IPS-15b (cell line): ENCODE measurements at regions not wholly inside any gene's neighbourhood (a gene's known extent, or its start where the extent isn't known, plus 50 kb on each side); places are given as distances from the start of the nearest gene placed in this dataset.

ENCODE experiments used
- H3K27me3 ChIP-seq: one replicate; pipeline ENCODE4 v1.6.1; 2013; ENCODE audit warnings: low read length; ENCODE audit not compliant: control insufficient read depth, insufficient read depth
- H3K36me3 ChIP-seq: one replicate; pipeline ENCODE4 v1.6.1; 2013; ENCODE audit warnings: low read length; ENCODE audit not compliant: control insufficient read depth, insufficient read depth
- H3K4me1 ChIP-seq: one replicate; pipeline ENCODE4 v1.6.1; 2013; ENCODE audit warnings: mild to moderate bottlenecking, low read length; ENCODE audit not compliant: control insufficient read depth, insufficient read depth
- H3K4me3 ChIP-seq: one replicate; pipeline ENCODE4 v1.5.1; 2013; ENCODE audit warnings: low read depth, low read length
- H3K9ac ChIP-seq: one replicate; pipeline ENCODE4 v1.6.1; 2013; ENCODE audit warnings: low read depth, mild to moderate bottlenecking, low read length
- H3K9me3 ChIP-seq: one replicate; pipeline ENCODE4 v1.6.1; 2013; ENCODE audit warnings: mild to moderate bottlenecking, low read length; ENCODE audit not compliant: control insufficient read depth, insufficient read depth

DNA sequence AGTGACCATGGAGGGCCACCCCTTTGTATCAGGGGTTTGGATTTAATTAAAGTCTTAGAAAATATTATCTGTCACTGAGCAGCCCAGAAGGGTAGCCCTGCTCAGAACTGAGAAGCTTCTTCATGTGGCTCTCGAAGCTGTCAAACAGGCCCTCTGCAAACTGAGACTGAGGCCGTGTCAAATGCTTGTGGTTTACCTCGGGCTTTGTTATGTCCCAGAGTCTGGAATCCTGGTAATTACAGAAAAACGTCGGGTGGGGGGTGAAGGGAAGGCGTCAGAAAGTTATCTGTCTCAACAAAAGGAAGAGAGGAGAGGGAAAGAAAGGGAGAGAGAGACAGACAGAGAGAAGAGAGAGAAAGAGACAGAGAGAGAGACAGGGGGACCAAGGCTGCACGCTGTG lies 200.8 kb downstream of the BMP7 start:
- no peak overlapping the region for H3K9ac ChIP-seq
- no peaks in the 10 kb centered on the region for H3K36me3 ChIP-seq
- H3K9me3 ChIP-seq, result no peaks in the 10 kb centered on the region
- peaks cover 11% of the 10 kb centered on the region for H3K27me3 ChIP-seq
- H3K4me3 ChIP-seq, result no peak overlapping the region
- peaks cover 8% of the 10 kb centered on the region for H3K4me1 ChIP-seq

DNA sequence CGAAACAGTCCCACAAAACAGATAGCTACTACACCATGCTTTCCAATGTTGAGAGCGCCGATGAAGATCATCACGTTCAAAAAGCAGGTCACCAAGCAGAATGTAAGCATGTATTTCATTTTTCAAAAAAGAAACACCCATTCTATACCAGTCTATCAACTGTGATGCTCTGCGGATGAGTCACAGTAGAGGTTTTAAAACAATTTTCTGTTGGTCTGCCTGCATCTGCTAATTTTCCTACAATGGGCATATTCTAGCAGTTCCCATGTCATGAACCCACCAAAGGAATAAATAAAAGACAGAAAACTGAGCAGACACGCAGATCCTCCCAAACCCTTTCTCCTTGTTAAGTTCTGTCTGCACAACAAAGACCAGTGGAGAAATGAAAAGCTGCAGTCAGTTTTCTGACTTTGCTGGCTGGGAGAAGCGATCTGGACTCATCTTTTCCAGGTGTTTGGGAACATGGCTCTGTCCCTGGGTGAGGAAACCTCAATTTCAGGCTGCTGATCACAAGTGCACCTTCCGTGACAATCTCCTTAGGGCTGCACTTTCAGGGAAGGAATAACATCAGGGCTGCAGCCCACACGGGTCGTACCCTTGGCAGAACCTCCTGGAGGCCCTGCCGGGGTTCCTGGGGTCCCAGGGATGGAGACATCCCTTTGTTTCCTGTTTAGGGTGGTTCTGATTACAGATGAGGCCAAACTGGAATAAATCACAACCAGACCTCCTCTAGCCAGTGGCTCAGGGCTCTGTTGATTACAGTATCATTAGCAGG lies 200.1 kb downstream of the BMP7 start:
- Histone ChIP-seq H3K27me3 (peaks cover 15% of the 10 kb centered on the region), H3K36me3 (no peaks in the 10 kb centered on the region), H3K4me1 (peaks cover 6% of the 10 kb centered on the region), H3K9me3 (no peaks in the 10 kb centered on the region), H3K4me3 (no peak overlapping the region), H3K9ac (no peak overlapping the region)

- Histone ChIP-seq H3K9me3 (no peaks in the 10 kb centered on the region), H3K36me3 (no peaks in the 10 kb centered on the region), H3K27me3 (peaks cover 27% of the 10 kb centered on the region), H3K4me3 (no peak overlapping the region), H3K9ac (no peak overlapping the region), H3K4me1 (peaks cover 14% of the 10 kb centered on the region)
Observed at GRCh38 chr20:57069442-57069841, 197.0 kb downstream of the BMP7 start.

- H3K9me3 ChIP-seq, result no peaks in the 10 kb centered on the region
- no peak overlapping the region for H3K4me3 ChIP-seq
- no peaks in the 10 kb centered on the region for H3K36me3 ChIP-seq
- no peak overlapping the region for H3K9ac ChIP-seq
- H3K4me1 ChIP-seq, result peaks cover 14% of the 10 kb centered on the region
- peaks cover 27% of the 10 kb centered on the region for H3K27me3 ChIP-seq
Observed at GRCh38 chr20:57070296-57070695, 196.1 kb downstream of the BMP7 start.

DNA sequence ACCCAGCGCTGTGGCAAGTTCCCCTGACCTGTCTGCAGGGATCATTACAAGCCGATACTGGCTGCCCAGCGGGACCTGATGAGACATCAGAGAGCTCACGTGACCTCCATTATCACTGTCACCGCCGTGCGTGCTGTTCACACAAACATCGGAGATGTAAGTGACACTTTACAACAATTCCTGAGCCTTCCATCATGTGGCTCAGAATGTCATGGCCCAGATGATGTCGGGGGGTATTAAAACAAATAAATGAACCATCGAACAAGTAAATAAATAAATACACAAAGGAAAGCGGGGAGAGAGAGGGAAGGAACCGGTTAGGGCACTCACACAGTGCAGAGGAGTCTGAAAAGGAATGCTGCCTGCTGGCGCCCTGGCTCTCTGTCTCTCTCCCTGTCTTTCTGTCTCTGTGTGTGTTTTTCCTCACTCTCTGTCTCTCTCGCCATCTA lies 195.1 kb downstream of the BMP7 start:
- Histone ChIP-seq H3K4me3 (peak overlapping the region; percentile 51), H3K9ac (no peak overlapping the region), H3K9me3 (no peaks in the 10 kb centered on the region), H3K36me3 (no peaks in the 10 kb centered on the region), H3K27me3 (peaks cover 27% of the 10 kb centered on the region), H3K4me1 (peaks cover 14% of the 10 kb centered on the region)

GRCh38 chr20:57071954-57072583 lies 194.4 kb downstream of the BMP7 start:
- Histone ChIP-seq H3K4me3 (no peak overlapping the region), H3K27me3 (peaks cover 27% of the 10 kb centered on the region), H3K9ac (no peak overlapping the region)

GRCh38 chr20:57073402-57073801 lies 193.0 kb downstream of the BMP7 start:
- no peaks in the 10 kb centered on the region for H3K9me3 ChIP-seq
- H3K9ac ChIP-seq, result no peak overlapping the region
- no peaks in the 10 kb centered on the region for H3K36me3 ChIP-seq
- peaks cover 9% of the 10 kb centered on the region for H3K4me1 ChIP-seq
- H3K4me3 ChIP-seq, result no peak overlapping the region
- peaks cover 27% of the 10 kb centered on the region for H3K27me3 ChIP-seq

More at GRCh38 chr20:57071954-57072583, 194.4 kb downstream of the BMP7 start:
- H3K4me1 ChIP-seq, result peaks cover 14% of the 10 kb centered on the region
- no peaks in the 10 kb centered on the region for H3K9me3 ChIP-seq
- no peaks in the 10 kb centered on the region for H3K36me3 ChIP-seq

GRCh38 chr20:57074386-57074785 lies 192.1 kb downstream of the BMP7 start:
- no peaks in the 10 kb centered on the region for H3K9me3 ChIP-seq
- H3K36me3 ChIP-seq, result no peaks in the 10 kb centered on the region
- no peak overlapping the region for H3K4me3 ChIP-seq
- H3K4me1 ChIP-seq, result peaks cover 9% of the 10 kb centered on the region
- no peak overlapping the region for H3K9ac ChIP-seq
- peaks cover 27% of the 10 kb centered on the region for H3K27me3 ChIP-seq

DNA sequence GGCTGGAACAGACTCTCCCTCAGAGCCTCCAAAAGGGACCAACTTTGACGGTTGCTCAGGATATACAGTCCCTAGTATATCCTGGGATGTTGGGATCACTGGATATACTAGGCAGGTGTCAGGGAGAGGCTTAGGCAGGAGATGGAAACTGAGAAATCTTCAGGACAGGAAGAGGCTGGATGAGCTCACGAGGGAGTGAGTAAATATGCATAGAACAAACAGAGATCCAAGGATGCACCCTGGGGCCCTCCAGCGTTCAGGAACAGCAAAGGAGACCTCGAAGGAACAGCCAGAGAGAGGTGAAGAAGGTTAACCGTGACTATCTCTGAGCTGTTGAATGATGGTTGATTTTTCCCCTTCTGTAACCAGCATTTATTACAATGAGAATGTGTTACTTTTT lies 191.3 kb downstream of the BMP7 start:
- H3K4me1 ChIP-seq, result peaks cover 9% of the 10 kb centered on the region
- peaks cover 20% of the 10 kb centered on the region for H3K27me3 ChIP-seq
- no peaks in the 10 kb centered on the region for H3K9me3 ChIP-seq
- H3K9ac ChIP-seq, result no peak overlapping the region
- no peak overlapping the region for H3K4me3 ChIP-seq
- no peaks in the 10 kb centered on the region for H3K36me3 ChIP-seq

GRCh38 chr20:57075603-57076002 lies 190.8 kb downstream of the BMP7 start:
- no peaks in the 10 kb centered on the region for H3K36me3 ChIP-seq
- H3K4me1 ChIP-seq, result peaks cover 9% of the 10 kb centered on the region
- H3K9ac ChIP-seq, result no peak overlapping the region
- H3K27me3 ChIP-seq, result peaks cover 17% of the 10 kb centered on the region
- H3K9me3 ChIP-seq, result no peaks in the 10 kb centered on the region
- H3K4me3 ChIP-seq, result no peak overlapping the region

- Histone ChIP-seq H3K27me3 (peaks cover 12% of the 10 kb centered on the region), H3K4me3 (no peak overlapping the region), H3K9ac (no peak overlapping the region), H3K36me3 (no peaks in the 10 kb centered on the region), H3K4me1 (peaks cover 9% of the 10 kb centered on the region), H3K9me3 (no peaks in the 10 kb centered on the region)
Observed at GRCh38 chr20:57076152-57076652, 190.2 kb downstream of the BMP7 start.

DNA sequence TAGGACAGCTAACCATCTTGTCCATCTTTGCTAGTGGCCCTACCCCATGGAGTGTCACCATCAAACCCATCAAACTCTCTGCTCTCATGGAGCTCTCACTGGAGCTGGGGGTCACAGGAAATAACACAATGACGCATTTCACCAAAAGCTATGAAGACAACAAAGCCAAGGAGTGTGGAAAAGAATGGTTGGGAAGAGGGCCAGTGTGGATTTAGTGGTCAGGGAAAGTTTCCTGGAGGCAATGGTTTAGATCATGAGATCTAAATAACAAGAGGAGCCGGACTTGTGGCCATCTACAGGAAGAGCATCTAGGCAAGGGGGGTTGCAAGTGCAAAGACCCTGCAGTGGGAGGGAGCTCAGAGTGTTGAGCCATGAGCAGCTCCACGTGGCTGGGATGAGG lies 189.5 kb downstream of the BMP7 start:
- Histone ChIP-seq H3K36me3 (no peaks in the 10 kb centered on the region), H3K9me3 (no peaks in the 10 kb centered on the region), H3K4me1 (peaks cover 1% of the 10 kb centered on the region), H3K9ac (no peak overlapping the region), H3K4me3 (no peak overlapping the region), H3K27me3 (peaks cover 6% of the 10 kb centered on the region)
